GM12872 (cell line): ENCODE measurements at regions not wholly inside any gene's neighbourhood (a gene's known extent, or its start where the extent isn't known, plus 50 kb on each side); places are given as distances from the start of the nearest gene placed in this dataset.

ENCODE experiments used
- TF ChIP-seq, protein P1 (sequence below): IDR thresholded peaks from 3 replicates; pipeline ENCODE4 v1.5.1; 2011; ENCODE audit warnings: low read depth, mild to moderate bottlenecking, low read length, moderate library complexity; ENCODE audit not compliant: insufficient read depth

DNA sequence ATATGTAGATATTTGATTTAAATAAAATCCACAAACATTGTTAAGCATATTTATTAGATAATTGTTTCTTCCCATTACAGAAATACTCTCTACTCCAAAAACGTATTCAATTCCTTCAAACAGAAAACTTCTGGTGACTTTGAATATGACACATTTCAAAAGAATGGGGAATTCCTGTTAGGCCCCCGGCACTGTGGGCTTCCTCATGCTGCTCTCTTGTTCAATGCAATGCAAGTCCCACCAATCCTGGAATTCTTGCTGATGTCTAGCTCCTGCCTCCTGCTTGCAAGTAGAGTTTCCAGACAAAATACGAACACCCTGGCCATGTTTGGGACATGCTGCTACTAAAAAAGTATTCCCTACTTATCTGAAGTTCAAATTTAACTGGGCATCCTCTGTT lies 544.1 kb downstream of the QKI start:
- TF ChIP-seq, protein P1, sequence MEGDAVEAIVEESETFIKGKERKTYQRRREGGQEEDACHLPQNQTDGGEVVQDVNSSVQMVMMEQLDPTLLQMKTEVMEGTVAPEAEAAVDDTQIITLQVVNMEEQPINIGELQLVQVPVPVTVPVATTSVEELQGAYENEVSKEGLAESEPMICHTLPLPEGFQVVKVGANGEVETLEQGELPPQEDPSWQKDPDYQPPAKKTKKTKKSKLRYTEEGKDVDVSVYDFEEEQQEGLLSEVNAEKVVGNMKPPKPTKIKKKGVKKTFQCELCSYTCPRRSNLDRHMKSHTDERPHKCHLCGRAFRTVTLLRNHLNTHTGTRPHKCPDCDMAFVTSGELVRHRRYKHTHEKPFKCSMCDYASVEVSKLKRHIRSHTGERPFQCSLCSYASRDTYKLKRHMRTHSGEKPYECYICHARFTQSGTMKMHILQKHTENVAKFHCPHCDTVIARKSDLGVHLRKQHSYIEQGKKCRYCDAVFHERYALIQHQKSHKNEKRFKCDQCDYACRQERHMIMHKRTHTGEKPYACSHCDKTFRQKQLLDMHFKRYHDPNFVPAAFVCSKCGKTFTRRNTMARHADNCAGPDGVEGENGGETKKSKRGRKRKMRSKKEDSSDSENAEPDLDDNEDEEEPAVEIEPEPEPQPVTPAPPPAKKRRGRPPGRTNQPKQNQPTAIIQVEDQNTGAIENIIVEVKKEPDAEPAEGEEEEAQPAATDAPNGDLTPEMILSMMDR: no peak

DNA sequence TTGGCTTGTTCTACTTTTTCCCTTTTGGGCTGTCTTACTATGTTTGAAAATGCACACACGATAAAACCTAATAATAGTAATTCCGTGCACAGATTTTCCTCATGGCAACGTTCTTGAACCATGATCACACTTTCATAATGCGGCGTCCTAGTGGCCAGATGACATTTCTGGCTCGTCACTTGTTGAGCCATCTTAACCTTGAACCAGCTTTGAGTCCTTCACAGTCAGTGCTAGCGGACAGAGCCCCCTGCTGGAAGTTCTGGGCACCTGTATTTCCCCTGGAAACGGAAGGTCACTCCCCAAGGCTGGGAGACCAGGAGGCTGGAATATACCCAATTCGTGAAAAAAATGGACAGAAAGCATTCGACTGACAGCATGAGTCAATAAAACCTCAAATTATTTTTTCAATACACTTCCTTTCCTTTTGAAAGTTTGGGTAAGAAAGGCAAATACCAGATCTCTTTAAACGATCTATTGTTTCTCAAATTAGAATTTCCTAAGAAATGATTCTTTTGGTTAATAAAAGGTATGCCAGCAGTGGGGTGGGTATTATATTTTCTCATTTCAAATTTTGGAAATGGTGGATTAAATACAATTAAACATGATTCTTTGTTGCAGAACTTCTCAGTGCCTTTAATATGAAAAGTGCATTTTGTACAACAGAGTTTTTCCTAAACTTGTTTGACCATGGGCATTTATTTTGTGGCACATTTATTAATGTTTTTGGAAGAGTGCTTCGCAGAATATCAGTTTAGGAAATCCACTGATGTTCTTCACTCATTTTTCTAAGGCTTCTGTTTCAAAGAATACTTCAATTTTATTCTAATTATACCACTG lies 542.3 kb downstream of the QKI start:
- TF ChIP-seq, protein P1: peak; percentile 89

DNA sequence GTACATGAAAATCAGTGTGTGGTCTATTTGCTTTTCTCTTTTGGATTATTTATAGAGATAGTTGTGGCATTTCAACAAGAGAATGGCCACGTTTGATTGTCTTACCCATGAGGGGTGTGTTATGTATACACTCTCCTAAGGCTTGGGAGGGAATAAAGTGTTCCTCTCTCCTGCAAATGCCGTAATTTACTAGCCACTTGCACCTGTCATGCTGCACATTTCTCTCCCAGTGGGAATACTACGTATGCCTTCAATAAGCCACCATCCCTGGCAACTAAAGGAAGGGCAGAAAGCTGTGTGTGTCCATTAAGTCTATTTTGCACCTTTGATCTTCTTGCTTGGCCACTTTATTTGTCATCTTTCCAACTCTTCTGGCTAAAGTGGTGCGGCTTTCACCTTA lies 541.2 kb downstream of the QKI start:
- TF ChIP-seq, protein P1: no peak

DNA sequence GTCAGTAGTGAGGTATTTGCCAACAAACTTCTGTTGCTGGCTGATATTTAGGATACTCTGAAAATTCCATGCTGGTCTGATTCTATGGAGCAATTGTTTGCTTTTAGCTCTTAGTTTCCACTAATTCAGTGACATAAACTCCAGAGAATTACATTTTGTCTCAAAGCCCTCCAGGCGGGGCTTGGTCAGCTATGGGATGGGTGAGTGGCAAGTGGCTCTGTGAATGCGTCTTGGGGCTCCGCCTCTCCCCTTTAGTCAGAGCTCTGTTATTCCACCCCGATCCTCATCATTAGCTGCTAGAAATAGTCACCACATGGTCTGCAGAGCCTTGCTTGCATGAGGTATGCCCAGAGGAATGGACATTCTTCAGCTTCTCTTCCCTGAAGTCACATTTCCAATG lies 540.6 kb downstream of the QKI start:
- TF ChIP-seq, protein P1: no peak

DNA sequence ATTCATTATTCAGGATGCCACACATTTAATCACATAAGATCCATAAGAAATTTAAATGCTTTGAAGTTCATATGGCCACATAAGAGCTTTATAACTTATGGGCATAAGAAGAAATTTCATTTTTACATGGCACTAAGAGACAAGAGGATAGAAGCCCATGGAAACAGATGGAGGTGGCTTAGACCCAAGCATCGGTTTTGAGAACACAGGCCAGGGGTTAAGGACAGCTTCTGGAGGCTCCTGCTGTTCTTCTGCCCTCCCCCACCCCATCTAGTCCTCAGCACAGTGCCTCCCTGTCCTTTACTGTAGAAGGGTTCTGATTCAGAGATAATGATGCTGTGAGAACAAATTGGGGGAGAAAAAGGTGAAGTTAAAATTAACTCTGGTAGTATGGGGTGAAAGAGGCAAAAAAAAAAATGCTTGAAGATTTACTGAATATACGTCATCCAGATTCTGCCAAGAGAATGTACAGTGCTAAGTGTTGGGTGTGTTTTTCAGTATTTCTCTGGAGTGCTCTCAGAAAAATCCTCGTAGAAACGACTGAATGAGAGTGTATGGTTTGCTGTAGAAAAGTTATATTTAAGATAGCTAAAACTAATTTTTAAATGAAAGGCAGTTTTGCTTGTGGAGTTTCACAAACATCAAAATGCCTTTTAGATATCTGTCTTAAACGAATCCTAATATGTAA lies 539.7 kb downstream of the QKI start:
- TF ChIP-seq, protein P1: no peak

DNA sequence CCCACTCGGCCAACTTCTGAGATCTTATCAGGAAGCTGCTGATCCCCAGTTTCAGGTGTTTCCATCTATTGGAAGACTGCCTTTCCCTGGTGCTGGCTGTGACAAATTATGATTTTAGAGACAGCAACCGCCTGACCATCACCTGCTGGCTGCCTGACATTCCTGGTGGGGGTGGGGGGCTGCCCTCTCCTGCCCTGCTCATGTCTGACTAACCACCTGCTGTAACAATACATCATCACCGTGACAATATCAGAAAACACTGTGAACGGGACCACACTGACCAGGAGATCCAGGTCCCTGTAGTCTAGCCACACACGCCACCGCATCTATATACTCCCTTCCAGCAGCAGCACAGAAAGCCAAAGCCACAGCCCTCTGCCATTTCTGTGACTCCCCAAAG lies 537.5 kb downstream of the QKI start:
- TF ChIP-seq, protein P1: no peak

DNA sequence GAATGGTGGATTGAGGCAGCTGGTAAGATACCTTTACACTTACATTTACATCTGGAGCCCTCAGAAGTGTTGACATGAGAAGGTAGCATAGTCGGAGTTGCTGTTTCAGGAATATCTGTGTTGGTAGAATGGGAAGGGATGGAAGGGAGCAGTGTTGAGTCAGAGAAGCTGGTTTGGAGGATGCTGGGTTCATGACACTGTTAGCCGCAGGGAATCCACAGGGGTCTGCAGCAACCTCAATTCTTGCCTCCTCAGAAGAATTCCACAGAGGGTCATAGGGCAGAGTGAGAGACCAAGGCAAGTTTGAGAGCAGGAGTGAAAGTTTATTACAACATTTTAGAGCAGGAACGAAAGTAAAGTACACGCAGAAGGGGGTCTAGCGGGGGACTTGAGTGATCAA lies 536.8 kb downstream of the QKI start:
- TF ChIP-seq, protein P1: no peak
